T-helper 2 cell treated with Interferon-gamma antibody and Interleukin-4, amounts not matched to agents 100 ng/mL and 5 ng/mL, for 36 hours (primary cell): ENCODE measurements at regions not wholly inside any gene's neighbourhood (a gene's known extent, or its start where the extent isn't known, plus 50 kb on each side); places are given as distances from the start of the nearest gene placed in this dataset.

Source experiments
- intact Hi-C: fragments of 100-400 bp; cut with micrococcal nuclease; formaldehyde crosslinking; loops from one replicate; pipeline ENCODE4 v1.15.1; 2023

DNA sequence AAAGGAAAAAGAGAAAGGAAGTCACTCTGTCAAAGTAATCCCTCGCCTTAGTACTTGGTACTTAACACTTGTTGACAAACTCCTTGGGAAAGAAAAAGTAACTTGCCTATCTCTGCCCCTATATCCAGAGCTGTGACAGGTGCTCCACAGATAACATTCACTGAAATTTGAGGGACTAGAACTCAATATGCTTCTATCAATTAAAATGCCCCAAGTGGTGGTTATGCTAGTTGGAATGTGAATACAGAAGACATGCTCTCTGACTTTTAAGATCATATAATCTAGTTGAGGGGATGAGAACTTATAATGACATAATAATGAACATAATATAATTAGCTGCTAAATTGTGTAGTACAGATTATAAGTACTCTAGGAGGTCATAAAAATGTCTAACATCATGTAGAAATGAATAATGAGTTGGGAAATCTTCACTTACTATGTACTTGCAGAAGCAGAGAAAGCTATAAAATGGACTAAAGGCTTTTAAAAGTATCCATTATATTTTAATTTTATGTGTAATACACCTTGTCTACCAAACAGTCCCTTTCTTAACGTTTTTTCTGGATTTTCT is 153.1 kb upstream of the CCDC54 start:
- intact Hi-C loops = no loop called here

- intact Hi-C loops = no loop called here
These were observed 150.1 kb upstream of the CCDC54 start for GRCh38 chr3:107227091-107227490.

DNA sequence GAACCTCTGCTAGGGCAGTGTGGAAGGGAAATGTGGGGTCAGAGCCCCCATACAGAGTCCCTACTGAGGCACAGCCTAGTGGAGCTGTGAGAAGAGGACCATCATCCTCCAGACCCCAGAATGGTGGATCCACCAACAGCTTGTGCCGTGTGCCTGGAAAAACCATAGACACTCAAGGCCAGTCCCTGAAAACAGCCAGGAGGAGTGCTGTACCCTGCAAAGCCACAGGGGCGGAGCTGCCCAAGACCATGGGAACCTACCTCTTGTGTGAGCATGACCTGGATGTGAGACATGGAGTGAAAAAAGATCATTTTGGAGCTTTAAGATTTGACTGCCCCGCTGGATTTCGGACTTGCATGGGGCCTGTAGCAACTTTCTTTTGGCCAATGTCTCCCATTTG is 143.4 kb upstream of the CCDC54 start:
- intact Hi-C loops = loop anchor here (10.0 kb wide), 1 partner anchor 441 kb away; no protein-coding TSS in a partner anchor

- intact Hi-C loops = loop anchor here (5.0 to 10.0 kb wide), 3 partner anchors 439 to 1242 kb away; no protein-coding TSS in a partner anchor
These were observed 141.9 kb upstream of the CCDC54 start for GRCh38 chr3:107235193-107235927.

GRCh38 chr3:107235928-107236315 is 141.3 kb upstream of the CCDC54 start:
- intact Hi-C loops = loop anchor here (1.0 to 10.0 kb wide), 8 partner anchors 185 to 1241 kb away; no protein-coding TSS in a partner anchor

DNA sequence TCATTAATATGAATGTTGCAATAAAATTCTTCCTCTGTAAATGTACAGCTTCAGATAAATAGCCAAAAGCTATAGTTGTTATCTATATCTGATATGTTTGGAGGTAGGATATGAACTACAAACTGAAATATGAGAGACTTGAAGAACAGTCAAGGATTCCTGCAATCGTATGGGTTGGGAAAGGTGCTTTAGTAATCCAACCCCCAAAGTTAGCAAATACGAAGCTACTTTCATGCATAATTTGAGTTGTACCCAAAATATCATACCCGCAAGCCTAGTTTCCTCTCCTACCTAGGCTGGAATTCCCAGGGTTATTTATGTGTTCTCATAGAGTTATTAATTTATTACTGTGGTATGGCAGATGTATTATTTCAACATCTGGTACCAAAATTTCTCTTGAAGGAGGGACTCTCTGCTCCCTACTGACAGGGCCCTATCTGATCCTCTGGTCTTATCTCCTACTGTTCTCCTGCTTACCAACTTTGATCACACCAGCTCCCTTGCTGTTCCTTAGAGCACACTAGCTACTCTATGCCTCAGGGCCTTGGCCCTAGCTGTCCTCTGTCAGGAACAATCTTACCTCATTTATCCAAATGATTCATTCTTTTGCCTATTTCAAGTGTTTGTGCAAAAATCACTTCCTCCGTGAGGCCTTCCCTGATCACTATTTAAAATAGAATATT is 140.4 kb upstream of the CCDC54 start:
- intact Hi-C loops = loop anchor here (1.0 to 10.0 kb wide), 8 partner anchors 185 to 1241 kb away; no protein-coding TSS in a partner anchor

DNA sequence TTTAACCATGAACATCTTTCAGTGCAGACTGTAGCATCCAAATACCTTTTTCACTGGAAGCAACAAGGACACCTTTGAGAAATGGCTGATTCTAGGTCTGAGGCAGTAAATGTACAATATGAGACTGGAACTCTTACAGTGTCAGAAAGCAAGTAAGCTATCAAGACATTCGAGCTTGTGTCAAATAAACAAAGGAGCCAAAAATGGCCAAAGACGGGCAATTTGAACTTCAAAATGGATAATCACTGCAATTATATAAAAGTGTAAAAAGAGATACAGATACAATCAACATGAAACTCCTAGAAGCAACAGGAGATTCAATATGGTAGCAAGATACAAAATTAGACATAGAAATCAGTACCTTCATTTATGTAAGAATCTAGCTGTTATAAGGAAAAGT is 138.5 kb upstream of the CCDC54 start:
- intact Hi-C loops = loop anchor here (5.0 to 10.0 kb wide), 3 partner anchors 436 to 1239 kb away; no protein-coding TSS in a partner anchor

DNA sequence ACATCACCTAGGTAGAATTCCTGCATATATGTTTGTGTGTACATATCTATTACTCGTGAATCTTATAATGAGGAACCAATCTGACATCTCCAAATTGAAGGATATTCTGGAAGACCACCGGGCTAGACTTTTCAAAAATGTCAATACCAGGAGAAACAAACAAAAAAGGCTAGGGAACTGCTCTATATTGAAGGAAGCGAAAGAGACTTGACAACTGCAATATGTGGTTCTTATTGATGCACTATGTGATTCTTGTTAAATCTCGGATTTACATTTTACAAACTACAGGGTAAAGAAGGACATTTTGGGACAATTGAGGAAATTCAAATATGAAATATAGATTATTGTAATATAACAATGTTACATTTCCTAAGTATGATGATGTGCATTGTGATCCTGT is 137.5 kb upstream of the CCDC54 start:
- intact Hi-C loops = loop anchor here (1.0 to 10.0 kb wide), 6 partner anchors 31 to 1238 kb away; partner anchors contain the start of gene BBX

DNA sequence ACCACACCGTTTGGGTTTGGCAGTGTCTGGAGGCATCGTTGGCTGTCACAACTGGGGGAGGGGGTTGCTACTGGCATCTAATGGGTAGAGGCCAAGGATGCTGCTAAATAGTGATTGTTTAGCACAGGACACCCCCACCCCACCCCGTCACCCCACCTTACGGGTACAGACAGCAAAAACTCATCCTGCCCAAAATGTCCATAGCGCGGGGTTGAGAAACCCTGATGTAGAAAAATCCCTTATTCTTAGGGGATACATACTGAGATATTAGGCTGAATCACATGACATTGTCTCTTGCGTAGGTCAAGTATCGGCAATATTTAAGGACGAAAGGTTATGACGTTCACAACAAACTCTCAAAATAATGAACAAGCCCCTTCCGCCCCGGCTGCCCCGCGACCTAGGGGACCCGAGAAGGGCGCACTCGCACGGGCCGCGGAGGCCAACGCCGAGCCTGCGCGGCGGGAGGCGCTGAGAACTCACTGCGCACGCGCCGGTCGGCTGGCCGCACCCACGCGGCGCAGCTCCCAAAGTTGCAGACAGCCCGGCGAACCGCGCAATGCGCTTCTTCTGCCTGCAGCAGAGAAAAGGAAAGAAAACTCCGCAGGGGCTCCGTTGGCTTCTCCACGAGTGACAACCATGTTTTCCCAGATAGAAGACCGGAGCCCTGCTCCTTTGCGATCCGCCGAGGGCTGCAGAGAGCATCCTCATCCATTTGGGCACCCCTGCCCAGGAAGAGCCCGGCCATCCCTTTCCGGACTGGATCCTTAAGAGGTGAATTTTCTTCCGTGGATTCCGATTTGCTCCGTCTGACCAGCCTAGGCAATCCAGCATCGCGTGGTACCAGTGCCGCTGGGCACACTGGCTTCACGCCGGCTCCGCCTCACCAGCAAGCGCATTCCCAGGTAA is 136.8 kb upstream of the CCDC54 start:
- intact Hi-C loops = loop anchor here (1.0 to 2.0 kb wide), 3 partner anchors 30 to 282 kb away; partner anchors contain the start of gene BBX

DNA sequence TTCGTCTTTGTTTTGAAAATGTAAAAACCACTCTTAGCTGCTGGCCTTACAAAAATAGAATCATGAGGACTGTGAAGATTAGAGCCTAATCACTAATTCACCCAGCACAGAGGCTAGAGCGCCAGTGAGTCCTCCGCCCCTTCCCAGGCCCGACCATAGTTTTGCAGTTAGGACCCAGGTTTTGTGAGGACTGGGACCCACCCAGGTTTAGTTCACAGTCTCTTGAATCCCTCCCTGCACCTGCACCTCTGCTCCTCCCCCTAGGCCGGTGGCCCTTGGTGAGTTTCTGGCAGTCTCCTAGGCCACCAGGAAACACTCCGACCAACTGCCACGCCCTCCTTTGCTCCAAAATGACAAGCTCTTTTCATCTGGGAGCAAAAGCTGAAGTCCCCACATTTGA is 136.0 kb upstream of the CCDC54 start:
- intact Hi-C loops = loop anchor here (2.0 kb wide), 2 partner anchors 30 to 282 kb away; partner anchors contain the start of gene BBX

- intact Hi-C loops = no loop called here
These were observed 134.7 kb upstream of the CCDC54 start for GRCh38 chr3:107242579-107242978.

- intact Hi-C loops = no loop called here
These were observed 130.1 kb upstream of the CCDC54 start for GRCh38 chr3:107247116-107247515.

GRCh38 chr3:107249132-107249531 is 128.1 kb upstream of the CCDC54 start:
- intact Hi-C loops = no loop called here

GRCh38 chr3:107250221-107250620 is 127.0 kb upstream of the CCDC54 start:
- intact Hi-C loops = no loop called here

- intact Hi-C loops = no loop called here
These were observed 125.4 kb upstream of the CCDC54 start for GRCh38 chr3:107251819-107252218.

DNA sequence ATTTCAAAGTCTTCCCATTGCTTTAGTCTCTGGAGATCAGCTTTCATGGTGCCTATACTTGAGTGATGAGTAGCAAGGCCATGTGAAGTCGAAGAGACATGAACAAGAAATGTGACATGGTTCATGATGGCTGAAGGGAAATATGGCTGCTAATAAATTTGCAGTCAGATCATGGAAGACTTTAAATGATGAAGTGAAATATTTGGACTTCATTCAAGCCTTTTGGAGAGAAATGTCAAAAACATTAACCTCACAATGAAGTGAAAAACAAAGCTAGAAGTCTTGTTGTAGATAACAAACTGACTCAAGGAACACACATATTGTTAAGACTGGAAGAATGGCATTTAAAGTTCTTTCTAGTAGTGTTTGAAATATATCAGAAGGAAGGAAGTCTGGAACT is 120.3 kb upstream of the CCDC54 start:
- intact Hi-C loops = no loop called here

GRCh38 chr3:107258300-107258699 is 118.9 kb upstream of the CCDC54 start:
- intact Hi-C loops = no loop called here

GRCh38 chr3:107260207-107260606 is 117.0 kb upstream of the CCDC54 start:
- intact Hi-C loops = no loop called here

GRCh38 chr3:107263269-107264021 is 113.8 kb upstream of the CCDC54 start:
- intact Hi-C loops = no loop called here

DNA sequence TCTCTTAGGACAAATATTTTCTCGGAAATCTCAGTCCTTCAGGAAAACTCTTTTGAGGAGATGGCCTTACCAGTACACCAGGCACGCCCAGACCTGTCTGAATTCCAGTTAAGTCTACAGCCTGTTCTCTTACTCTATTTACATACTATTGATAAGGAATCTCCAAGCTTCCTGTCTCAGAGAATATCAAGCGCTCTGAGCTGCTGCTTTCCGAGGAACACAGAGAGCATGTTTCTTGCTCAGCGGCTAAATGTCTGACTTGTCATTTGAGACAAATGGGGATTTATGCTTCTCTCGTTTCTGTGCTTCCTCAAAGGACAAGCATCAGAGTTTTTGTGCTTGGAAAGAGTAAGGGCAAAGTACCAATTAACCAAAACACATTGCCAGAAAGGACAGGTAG is 112.4 kb upstream of the CCDC54 start:
- intact Hi-C loops = no loop called here
